GM12892 (cell line): ENCODE measurements at regions not wholly inside any gene's neighbourhood (a gene's known extent, or its start where the extent isn't known, plus 50 kb on each side); places are given as distances from the start of the nearest gene placed in this dataset.

Source experiments
- POLR2A ChIP-seq: IDR thresholded peaks from 2 replicates; pipeline ENCODE4 v1.6.1; 2011; ENCODE audit warnings: low read depth, low read length, control low read depth
- TAF1 ChIP-seq: IDR thresholded peaks from 2 replicates; pipeline ENCODE4 v1.6.1; 2011; ENCODE audit warnings: low read depth, mild to moderate bottlenecking, control low read depth, low read length, borderline replicate concordance

DNA sequence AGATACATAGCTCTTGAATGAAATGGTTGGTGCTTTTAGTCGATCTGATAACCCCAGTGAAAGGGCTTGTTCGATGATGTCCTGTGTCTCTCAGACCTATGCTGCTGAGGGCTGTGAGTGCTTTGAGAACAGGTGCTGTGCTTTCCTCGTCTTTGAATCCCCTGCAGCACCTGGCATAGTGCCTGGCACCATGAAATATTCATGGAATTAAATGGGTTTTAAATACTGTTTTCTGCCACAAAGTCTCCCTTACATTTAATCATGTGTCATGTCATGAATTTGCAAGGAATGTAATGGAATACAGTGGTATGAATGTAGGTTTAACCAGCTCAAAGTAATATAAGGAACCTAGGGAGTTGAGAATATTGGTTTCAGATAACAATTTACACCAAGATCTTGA is 220.5 kb upstream of the PRICKLE1 start:
- TF ChIP-seq POLR2A (no peak), TAF1 (no peak)
